SIG-M5 treated with dmso at 0.1 percent for 504 hours (cell line): ENCODE measurements at regions not wholly inside any gene's neighbourhood (a gene's known extent, or its start where the extent isn't known, plus 50 kb on each side); places are given as distances from the start of the nearest gene placed in this dataset.
"Not testable (repeated sequence)": the region's sequence is repeated elsewhere in the genome, so short reads cannot be mapped to it uniquely, and the experiment has no call there.

Source experiments
- DNase-seq: peaks from one replicate; lab custom pipeline; 2025; ENCODE audit not compliant: unreplicated experiment; lab: John Stamatoyannopoulos, UW

- no peak for DNase-seq
These were observed 1083.4 kb upstream of the CDH18 start for GRCh38 chr5:21071421-21071820.

- no peak for DNase-seq
These were observed 1082.9 kb upstream of the CDH18 start for GRCh38 chr5:21070858-21071257.

- no peak for DNase-seq
These were observed 1079.7 kb upstream of the CDH18 start for GRCh38 chr5:21067724-21068123.

GRCh38 chr5:21063146-21063545 is 1075.1 kb upstream of the CDH18 start:
- no peak for DNase-seq

- DNase-seq = no peak
These were observed 1070.3 kb upstream of the CDH18 start for GRCh38 chr5:21058289-21058688.

- no peak for DNase-seq
These were observed 1063.9 kb upstream of the CDH18 start for GRCh38 chr5:21051945-21052344.

GRCh38 chr5:21049901-21050300 is 1061.9 kb upstream of the CDH18 start:
- DNase-seq = no peak

GRCh38 chr5:21030981-21031380 is 1043.0 kb upstream of the CDH18 start:
- no peak for DNase-seq

GRCh38 chr5:21024966-21025365 is 1037.0 kb upstream of the CDH18 start:
- DNase-seq = no peak

GRCh38 chr5:21013237-21013636 is 1025.2 kb upstream of the CDH18 start:
- no peak for DNase-seq

GRCh38 chr5:21007781-21008180 is 1019.8 kb upstream of the CDH18 start:
- no peak for DNase-seq

GRCh38 chr5:20988933-20989332 is 1000.9 kb upstream of the CDH18 start:
- not testable (repeated sequence) for DNase-seq

GRCh38 chr5:20985754-20986153 is 997.8 kb upstream of the CDH18 start:
- DNase-seq = no peak

- no peak for DNase-seq
These were observed 986.4 kb upstream of the CDH18 start for GRCh38 chr5:20974426-20974825.

GRCh38 chr5:20972419-20972925 is 984.5 kb upstream of the CDH18 start:
- DNase-seq = peak; percentile 63

GRCh38 chr5:20959347-20959746 is 971.3 kb upstream of the CDH18 start:
- DNase-seq = no peak

GRCh38 chr5:20958641-20959040 is 970.6 kb upstream of the CDH18 start:
- no peak for DNase-seq

GRCh38 chr5:20956134-20956533 is 968.1 kb upstream of the CDH18 start:
- no peak for DNase-seq

- no peak for DNase-seq
These were observed 961.6 kb upstream of the CDH18 start for GRCh38 chr5:20949636-20950035.

GRCh38 chr5:20943183-20943971 is 955.4 kb upstream of the CDH18 start:
- not testable (repeated sequence) for DNase-seq

GRCh38 chr5:20942603-20943002 is 954.6 kb upstream of the CDH18 start:
- not testable (repeated sequence) for DNase-seq

- not testable (repeated sequence) for DNase-seq
These were observed 952.8 kb upstream of the CDH18 start for GRCh38 chr5:20940786-20941185.

GRCh38 chr5:20890936-20891335 is 902.9 kb upstream of the CDH18 start:
- DNase-seq = not testable (repeated sequence)
